ENCODE measurements at regions not wholly inside any gene's neighbourhood (a gene's known extent, or its start where the extent isn't known, plus 50 kb on each side); places are given as distances from the start of the nearest gene placed in this dataset.

GRCh38 chr9:86816868-86817267 is 130.4 kb downstream of the GAS1 start:
- no peak for TF ChIP-seq POLR2A (IDR thresholded peaks at IDR 0.05; ENCODE audit: low read depth)
- TF ChIP-seq POLR2AphosphoS5 (IDR thresholded peaks at IDR 0.05): no peak
- TF ChIP-seq CTCF (IDR thresholded peaks at IDR 0.05): no peak
- TF ChIP-seq EP300 (IDR thresholded peaks at IDR 0.05): no peak

Measured in esophagus muscularis mucosa (tissue), 4 donors.